Progenitor cell of endocrine pancreas (in vitro differentiated cells): ENCODE measurements at regions not wholly inside any gene's neighbourhood (a gene's known extent, or its start where the extent isn't known, plus 50 kb on each side); places are given as distances from the start of the nearest gene placed in this dataset.

Source experiments
- DNase-seq: peaks from one replicate; pipeline ENCODE4 v3.0.0; 2021; ENCODE audit warnings: low spot score; ENCODE audit not compliant: unreplicated experiment
- H3K27ac Mint-ChIP-seq: 2 replicates; pipeline ENCODE4 v1.8.0; 2021; ENCODE audit warnings: mild to moderate bottlenecking, moderate library complexity, mixed read lengths
- H3K27me3 Mint-ChIP-seq: 2 replicates; pipeline ENCODE4 v1.8.0; 2021; ENCODE audit warnings: mixed read lengths
- H3K36me3 Mint-ChIP-seq: 2 replicates; pipeline ENCODE4 v1.8.0; 2022; ENCODE audit warnings: mixed read lengths; ENCODE audit not compliant: insufficient read depth
- H3K4me1 Mint-ChIP-seq: 2 replicates; pipeline ENCODE4 v1.8.0; 2021; ENCODE audit warnings: low read depth, mixed read lengths
- H3K4me3 Mint-ChIP-seq: 2 replicates; pipeline ENCODE4 v1.8.0; 2021; ENCODE audit warnings: low read depth, mild to moderate bottlenecking, moderate library complexity, mixed read lengths
- H3K9me3 Mint-ChIP-seq: 2 replicates; pipeline ENCODE4 v1.8.0; 2021; ENCODE audit warnings: low read depth, mixed read lengths
- CTCF ChIP-seq: fragments of 200-600 bp; sonication (generic); IDR thresholded peaks from one replicate; pipeline ENCODE4 v1.5.0; 2021; ENCODE audit warnings: antibody characterized with exemption, mild to moderate bottlenecking; ENCODE audit not compliant: unreplicated experiment

- no peaks in the 10 kb centered on the region for H3K9me3 Mint-ChIP-seq
- DNase-seq = no peak
- no peaks in the 10 kb centered on the region for H3K4me1 Mint-ChIP-seq
- H3K27ac Mint-ChIP-seq = no peak overlapping the region
- H3K27me3 Mint-ChIP-seq = peaks cover 5% of the 10 kb centered on the region
- no peak for TF ChIP-seq CTCF
- H3K36me3 Mint-ChIP-seq = no peaks in the 10 kb centered on the region
- no peak overlapping the region for H3K4me3 Mint-ChIP-seq
Observed at GRCh38 chr11:110832080-110832479, 119.8 kb upstream of the ARHGAP20 start.

- no peak for DNase-seq
- Mint-ChIP-seq H3K27ac (no peak overlapping the region), H3K36me3 (no peaks in the 10 kb centered on the region), H3K9me3 (no peaks in the 10 kb centered on the region), H3K4me3 (no peak overlapping the region), H3K27me3 (peaks cover 2% of the 10 kb centered on the region), H3K4me1 (no peaks in the 10 kb centered on the region)
- TF ChIP-seq CTCF = no peak
Observed at GRCh38 chr11:110830747-110831146, 118.5 kb upstream of the ARHGAP20 start.

DNA sequence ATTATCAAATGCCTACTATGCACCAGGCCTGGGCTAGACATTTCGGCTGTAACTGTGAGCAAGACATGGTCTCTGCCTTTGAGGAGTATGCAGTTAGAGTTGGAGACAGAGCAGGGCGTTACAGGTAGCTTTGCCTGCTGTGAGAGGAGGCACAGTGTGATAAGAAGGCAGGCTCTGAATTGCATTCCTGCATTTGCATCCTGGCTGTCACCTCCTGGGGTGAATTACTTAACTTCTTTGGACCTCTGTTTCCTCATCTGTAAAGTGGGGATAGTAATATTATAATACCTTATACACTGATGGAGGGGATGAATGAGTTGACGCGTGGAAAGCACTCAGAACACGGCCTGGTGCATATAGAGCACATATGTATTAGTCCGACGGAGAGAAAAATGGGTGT is 118.1 kb upstream of the ARHGAP20 start:
- DNase-seq = no peak
- no peaks in the 10 kb centered on the region for H3K9me3 Mint-ChIP-seq
- no peaks in the 10 kb centered on the region for H3K4me1 Mint-ChIP-seq
- H3K36me3 Mint-ChIP-seq = no peaks in the 10 kb centered on the region
- peaks cover 2% of the 10 kb centered on the region for H3K27me3 Mint-ChIP-seq
- H3K4me3 Mint-ChIP-seq = no peak overlapping the region
- no peak for TF ChIP-seq CTCF
- no peak overlapping the region for H3K27ac Mint-ChIP-seq

GRCh38 chr11:110829873-110830272 is 117.6 kb upstream of the ARHGAP20 start:
- DNase-seq = no peak
- H3K27ac Mint-ChIP-seq = no peak overlapping the region
- TF ChIP-seq CTCF = no peak
- peaks cover 2% of the 10 kb centered on the region for H3K27me3 Mint-ChIP-seq
- H3K36me3 Mint-ChIP-seq = no peaks in the 10 kb centered on the region
- H3K9me3 Mint-ChIP-seq = no peaks in the 10 kb centered on the region
- H3K4me1 Mint-ChIP-seq = no peaks in the 10 kb centered on the region
- no peak overlapping the region for H3K4me3 Mint-ChIP-seq

DNA sequence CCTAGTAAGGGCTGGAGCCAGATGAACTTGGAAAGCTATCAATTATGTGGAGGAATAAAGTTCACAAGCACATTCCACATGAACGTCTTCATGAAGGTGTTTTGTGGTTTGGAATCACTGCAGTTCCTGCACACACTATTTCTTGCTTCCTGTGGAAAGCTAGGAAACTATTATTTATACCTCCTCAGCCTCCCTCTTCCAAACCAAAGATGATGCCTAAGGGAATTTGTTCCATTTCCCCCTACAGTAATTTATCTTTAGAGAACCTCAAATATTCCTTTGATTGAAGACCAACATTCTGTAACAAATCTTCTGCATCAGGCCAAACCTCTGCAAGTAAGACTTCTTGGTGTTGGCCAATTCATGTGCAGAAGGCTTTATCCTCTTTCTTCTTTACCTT is 115.8 kb upstream of the ARHGAP20 start:
- peaks cover 2% of the 10 kb centered on the region for H3K27me3 Mint-ChIP-seq
- no peaks in the 10 kb centered on the region for H3K36me3 Mint-ChIP-seq
- H3K9me3 Mint-ChIP-seq = no peaks in the 10 kb centered on the region
- no peak for DNase-seq
- TF ChIP-seq CTCF = no peak
- H3K27ac Mint-ChIP-seq = no peak overlapping the region
- H3K4me3 Mint-ChIP-seq = no peak overlapping the region
- H3K4me1 Mint-ChIP-seq = no peaks in the 10 kb centered on the region
